ENCODE measurements at regions not wholly inside any gene's neighbourhood (a gene's known extent, or its start where the extent isn't known, plus 50 kb on each side); places are given as distances from the start of the nearest gene placed in this dataset.

DNA sequence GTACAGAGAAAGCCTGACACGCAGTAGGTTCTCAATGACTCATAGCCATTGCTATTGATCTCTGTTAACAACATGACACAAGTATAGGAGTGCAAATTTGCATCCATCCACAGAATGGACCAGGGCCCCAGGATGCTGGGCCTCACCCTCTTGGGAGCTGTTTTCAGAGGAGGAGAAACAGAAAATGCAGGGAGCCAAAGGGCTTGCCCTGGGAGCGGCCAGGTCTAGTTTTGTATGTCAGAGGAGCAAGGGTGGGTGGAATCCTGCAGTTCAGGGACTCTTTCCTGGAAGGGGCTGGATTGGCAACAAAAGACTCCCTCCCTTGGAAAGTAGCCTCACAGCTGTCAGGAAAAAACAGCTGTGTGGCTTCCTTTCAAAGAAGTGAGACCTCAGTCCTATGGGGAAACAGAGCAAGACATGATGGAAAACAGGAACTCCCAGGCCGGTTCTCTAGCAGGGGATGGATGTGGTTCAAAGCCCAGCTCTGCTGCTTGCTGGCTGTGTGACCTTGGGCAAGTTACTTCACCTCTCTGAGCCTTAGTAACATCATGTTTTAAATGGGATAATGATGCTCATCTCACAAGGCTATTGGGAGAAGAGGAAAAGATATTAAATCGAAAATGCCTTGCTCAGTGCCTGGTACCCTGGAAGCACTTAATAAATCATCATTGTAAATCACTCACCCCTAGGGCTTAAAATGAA is 50.5 kb upstream of the SH3PXD2B start (continued):
- TF ChIP-seq, protein P1, sequence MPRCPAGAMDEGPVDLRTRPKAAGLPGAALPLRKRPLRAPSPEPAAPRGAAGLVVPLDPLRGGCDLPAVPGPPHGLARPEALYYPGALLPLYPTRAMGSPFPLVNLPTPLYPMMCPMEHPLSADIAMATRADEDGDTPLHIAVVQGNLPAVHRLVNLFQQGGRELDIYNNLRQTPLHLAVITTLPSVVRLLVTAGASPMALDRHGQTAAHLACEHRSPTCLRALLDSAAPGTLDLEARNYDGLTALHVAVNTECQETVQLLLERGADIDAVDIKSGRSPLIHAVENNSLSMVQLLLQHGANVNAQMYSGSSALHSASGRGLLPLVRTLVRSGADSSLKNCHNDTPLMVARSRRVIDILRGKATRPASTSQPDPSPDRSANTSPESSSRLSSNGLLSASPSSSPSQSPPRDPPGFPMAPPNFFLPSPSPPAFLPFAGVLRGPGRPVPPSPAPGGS (IDR thresholded peaks at IDR 0.05; ENCODE audit: borderline replicate concordance, insufficient read depth, low read depth, low read length, poor library complexity, severe bottlenecking): no peak
- TF ChIP-seq, protein P2, sequence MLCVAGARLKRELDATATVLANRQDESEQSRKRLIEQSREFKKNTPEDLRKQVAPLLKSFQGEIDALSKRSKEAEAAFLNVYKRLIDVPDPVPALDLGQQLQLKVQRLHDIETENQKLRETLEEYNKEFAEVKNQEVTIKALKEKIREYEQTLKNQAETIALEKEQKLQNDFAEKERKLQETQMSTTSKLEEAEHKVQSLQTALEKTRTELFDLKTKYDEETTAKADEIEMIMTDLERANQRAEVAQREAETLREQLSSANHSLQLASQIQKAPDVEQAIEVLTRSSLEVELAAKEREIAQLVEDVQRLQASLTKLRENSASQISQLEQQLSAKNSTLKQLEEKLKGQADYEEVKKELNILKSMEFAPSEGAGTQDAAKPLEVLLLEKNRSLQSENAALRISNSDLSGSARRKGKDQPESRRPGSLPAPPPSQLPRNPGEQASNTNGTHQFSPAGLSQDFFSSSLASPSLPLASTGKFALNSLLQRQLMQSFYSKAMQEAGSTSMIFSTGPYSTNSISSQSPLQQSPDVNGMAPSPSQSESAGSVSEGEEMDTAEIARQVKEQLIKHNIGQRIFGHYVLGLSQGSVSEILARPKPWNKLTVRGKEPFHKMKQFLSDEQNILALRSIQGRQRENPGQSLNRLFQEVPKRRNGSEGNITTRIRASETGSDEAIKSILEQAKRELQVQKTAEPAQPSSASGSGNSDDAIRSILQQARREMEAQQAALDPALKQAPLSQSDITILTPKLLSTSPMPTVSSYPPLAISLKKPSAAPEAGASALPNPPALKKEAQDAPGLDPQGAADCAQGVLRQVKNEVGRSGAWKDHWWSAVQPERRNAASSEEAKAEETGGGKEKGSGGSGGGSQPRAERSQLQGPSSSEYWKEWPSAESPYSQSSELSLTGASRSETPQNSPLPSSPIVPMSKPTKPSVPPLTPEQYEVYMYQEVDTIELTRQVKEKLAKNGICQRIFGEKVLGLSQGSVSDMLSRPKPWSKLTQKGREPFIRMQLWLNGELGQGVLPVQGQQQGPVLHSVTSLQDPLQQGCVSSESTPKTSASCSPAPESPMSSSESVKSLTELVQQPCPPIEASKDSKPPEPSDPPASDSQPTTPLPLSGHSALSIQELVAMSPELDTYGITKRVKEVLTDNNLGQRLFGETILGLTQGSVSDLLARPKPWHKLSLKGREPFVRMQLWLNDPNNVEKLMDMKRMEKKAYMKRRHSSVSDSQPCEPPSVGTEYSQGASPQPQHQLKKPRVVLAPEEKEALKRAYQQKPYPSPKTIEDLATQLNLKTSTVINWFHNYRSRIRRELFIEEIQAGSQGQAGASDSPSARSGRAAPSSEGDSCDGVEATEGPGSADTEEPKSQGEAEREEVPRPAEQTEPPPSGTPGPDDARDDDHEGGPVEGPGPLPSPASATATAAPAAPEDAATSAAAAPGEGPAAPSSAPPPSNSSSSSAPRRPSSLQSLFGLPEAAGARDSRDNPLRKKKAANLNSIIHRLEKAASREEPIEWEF (IDR thresholded peaks at IDR 0.05; ENCODE audit: insufficient replicate concordance, low read depth, low read length): no peak
- TF ChIP-seq, protein P3, sequence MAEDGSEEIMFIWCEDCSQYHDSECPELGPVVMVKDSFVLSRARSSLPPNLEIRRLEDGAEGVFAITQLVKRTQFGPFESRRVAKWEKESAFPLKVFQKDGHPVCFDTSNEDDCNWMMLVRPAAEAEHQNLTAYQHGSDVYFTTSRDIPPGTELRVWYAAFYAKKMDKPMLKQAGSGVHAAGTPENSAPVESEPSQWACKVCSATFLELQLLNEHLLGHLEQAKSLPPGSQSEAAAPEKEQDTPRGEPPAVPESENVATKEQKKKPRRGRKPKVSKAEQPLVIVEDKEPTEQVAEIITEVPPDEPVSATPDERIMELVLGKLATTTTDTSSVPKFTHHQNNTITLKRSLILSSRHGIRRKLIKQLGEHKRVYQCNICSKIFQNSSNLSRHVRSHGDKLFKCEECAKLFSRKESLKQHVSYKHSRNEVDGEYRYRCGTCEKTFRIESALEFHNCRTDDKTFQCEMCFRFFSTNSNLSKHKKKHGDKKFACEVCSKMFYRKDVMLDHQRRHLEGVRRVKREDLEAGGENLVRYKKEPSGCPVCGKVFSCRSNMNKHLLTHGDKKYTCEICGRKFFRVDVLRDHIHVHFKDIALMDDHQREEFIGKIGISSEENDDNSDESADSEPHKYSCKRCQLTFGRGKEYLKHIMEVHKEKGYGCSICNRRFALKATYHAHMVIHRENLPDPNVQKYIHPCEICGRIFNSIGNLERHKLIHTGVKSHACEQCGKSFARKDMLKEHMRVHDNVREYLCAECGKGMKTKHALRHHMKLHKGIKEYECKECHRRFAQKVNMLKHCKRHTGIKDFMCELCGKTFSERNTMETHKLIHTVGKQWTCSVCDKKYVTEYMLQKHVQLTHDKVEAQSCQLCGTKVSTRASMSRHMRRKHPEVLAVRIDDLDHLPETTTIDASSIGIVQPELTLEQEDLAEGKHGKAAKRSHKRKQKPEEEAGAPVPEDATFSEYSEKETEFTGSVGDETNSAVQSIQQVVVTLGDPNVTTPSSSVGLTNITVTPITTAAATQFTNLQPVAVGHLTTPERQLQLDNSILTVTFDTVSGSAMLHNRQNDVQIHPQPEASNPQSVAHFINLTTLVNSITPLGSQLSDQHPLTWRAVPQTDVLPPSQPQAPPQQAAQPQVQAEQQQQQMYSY (CRISPR knock-in tag; IDR thresholded peaks at IDR 0.05): no peak
- TF ChIP-seq GABPA (IDR thresholded peaks at IDR 0.05; ENCODE audit: low read depth) (no peak), ZNF274 (IDR thresholded peaks at IDR 0.05; ENCODE audit: insufficient read depth, insufficient read length) (no peak), EZH2 (IDR thresholded peaks at IDR 0.05; ENCODE audit: borderline replicate concordance, control insufficient read depth, low read depth, low read length) (no peak), SIN3A (IDR thresholded peaks at IDR 0.05; ENCODE audit: low read depth, low read length) (no peak), SMARCA5 (IDR thresholded peaks at IDR 0.05) (no peak)
- TF ChIP-seq, protein P4, sequence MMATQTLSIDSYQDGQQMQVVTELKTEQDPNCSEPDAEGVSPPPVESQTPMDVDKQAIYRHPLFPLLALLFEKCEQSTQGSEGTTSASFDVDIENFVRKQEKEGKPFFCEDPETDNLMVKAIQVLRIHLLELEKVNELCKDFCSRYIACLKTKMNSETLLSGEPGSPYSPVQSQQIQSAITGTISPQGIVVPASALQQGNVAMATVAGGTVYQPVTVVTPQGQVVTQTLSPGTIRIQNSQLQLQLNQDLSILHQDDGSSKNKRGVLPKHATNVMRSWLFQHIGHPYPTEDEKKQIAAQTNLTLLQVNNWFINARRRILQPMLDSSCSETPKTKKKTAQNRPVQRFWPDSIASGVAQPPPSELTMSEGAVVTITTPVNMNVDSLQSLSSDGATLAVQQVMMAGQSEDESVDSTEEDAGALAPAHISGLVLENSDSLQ (IDR thresholded peaks at IDR 0.05): no peak
- TF ChIP-seq, protein P5, sequence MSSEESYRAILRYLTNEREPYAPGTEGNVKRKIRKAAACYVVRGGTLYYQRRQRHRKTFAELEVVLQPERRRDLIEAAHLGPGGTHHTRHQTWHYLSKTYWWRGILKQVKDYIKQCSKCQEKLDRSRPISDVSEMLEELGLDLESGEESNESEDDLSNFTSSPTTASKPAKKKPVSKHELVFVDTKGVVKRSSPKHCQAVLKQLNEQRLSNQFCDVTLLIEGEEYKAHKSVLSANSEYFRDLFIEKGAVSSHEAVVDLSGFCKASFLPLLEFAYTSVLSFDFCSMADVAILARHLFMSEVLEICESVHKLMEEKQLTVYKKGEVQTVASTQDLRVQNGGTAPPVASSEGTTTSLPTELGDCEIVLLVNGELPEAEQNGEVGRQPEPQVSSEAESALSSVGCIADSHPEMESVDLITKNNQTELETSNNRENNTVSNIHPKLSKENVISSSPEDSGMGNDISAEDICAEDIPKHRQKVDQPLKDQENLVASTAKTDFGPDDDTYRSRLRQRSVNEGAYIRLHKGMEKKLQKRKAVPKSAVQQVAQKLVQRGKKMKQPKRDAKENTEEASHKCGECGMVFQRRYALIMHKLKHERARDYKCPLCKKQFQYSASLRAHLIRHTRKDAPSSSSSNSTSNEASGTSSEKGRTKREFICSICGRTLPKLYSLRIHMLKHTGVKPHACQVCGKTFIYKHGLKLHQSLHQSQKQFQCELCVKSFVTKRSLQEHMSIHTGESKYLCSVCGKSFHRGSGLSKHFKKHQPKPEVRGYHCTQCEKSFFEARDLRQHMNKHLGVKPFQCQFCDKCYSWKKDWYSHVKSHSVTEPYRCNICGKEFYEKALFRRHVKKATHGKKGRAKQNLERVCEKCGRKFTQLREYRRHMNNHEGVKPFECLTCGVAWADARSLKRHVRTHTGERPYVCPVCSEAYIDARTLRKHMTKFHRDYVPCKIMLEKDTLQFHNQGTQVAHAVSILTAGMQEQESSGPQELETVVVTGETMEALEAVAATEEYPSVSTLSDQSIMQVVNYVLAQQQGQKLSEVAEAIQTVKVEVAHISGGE (CRISPR knock-in tag; IDR thresholded peaks at IDR 0.05): no peak

Data from GM12878 (cell line).